ENCODE measurements at regions not wholly inside any gene's neighbourhood (a gene's known extent, or its start where the extent isn't known, plus 50 kb on each side); places are given as distances from the start of the nearest gene placed in this dataset.

DNA sequence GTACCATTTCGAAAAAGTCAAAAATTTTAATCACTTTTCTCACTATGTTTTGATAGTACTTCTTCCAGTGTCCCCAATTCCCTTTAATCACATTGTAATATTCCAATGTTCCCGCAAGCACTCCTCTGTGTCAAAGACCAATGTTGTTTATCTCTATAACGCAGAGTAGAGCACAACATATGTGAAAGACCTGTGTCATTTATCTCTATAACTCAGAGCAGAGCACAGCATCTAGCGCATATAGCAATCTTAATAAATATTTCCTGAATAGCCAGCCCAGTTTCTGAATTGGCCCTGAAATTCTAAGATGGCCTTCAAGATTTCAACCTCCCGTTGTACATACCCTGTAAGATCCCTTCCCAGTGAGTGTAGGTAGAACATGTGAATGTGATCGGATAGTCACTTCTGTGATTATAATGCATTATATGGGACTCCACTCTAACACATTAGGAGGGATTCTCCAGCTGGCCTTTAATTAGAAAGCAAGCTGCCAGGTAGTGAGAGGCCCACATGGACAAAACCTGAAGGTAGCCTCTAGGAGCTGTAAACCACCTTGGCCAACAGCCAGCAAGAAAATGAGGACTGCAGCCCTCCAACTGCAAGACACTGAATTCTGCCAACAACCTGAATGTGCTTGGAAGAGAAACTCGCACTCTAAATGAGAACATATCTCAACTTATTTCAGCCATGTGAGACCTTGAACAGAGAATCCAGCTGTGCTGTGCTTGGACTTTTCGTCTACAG, 238.8 kb upstream of the SYT10 start:
- H3K9me3 ChIP-seq (replicated peaks; ENCODE audit: insufficient read depth, low read length): no peaks in the 10 kb centered on the region
- H3K9ac ChIP-seq (ENCODE audit: low read length): no peak overlapping the region
- no peak overlapping the region for H2AFZ ChIP-seq (ENCODE audit: low read length)
- H3K27ac ChIP-seq (ENCODE audit: low read length): no peak overlapping the region
- H3K79me2 ChIP-seq (ENCODE audit: low read length): no peaks in the 10 kb centered on the region
- no peaks in the 10 kb centered on the region for H3K9me2 ChIP-seq (replicated peaks; ENCODE audit: insufficient read depth, low read length)
- H3K4me1 ChIP-seq (ENCODE audit: low read length): no peaks in the 10 kb centered on the region
- H3K36me3 ChIP-seq (replicated peaks; ENCODE audit: insufficient read depth, low read length): no peaks in the 10 kb centered on the region
- H3K4me2 ChIP-seq (ENCODE audit: low read depth, low read length): no peak overlapping the region
- DNase-seq: no peak
- H3K27me3 ChIP-seq (replicated peaks; ENCODE audit: insufficient read depth, low read length): no peaks in the 10 kb centered on the region
- H3K4me3 ChIP-seq (ENCODE audit: low read length): no peak overlapping the region
- TF ChIP-seq EZH2 (optimal IDR thresholded peaks at IDR 0.05; ENCODE audit: low read depth, low read length): no peak
- no peak for TF ChIP-seq CTCF (IDR thresholded peaks at IDR 0.05; ENCODE audit: low read length)
- no peak for TF ChIP-seq EZH2phosphoT487 (IDR thresholded peaks at IDR 0.05; ENCODE audit: low read length)
- no peaks in the 10 kb centered on the region for H4K20me1 ChIP-seq (ENCODE audit: insufficient read depth, low read length)
- no peaks in the 10 kb centered on the region for H3F3A ChIP-seq (ENCODE audit: insufficient read depth, low read length)

- no peaks in the 10 kb centered on the region for H3F3A ChIP-seq (ENCODE audit: insufficient read depth, low read length)
- no peaks in the 10 kb centered on the region for H3K4me1 ChIP-seq (ENCODE audit: low read length)
- H3K9me3 ChIP-seq (replicated peaks; ENCODE audit: insufficient read depth, low read length): no peaks in the 10 kb centered on the region
- no peak for TF ChIP-seq EZH2phosphoT487 (IDR thresholded peaks at IDR 0.05; ENCODE audit: low read length)
- TF ChIP-seq CTCF (IDR thresholded peaks at IDR 0.05; ENCODE audit: low read length): no peak
- no peak for TF ChIP-seq EZH2 (optimal IDR thresholded peaks at IDR 0.05; ENCODE audit: low read depth, low read length)
- no peak overlapping the region for H2AFZ ChIP-seq (ENCODE audit: low read length)
- H3K4me2 ChIP-seq (ENCODE audit: low read depth, low read length): no peak overlapping the region
- H3K27ac ChIP-seq (ENCODE audit: low read length): no peak overlapping the region
- no peaks in the 10 kb centered on the region for H3K36me3 ChIP-seq (replicated peaks; ENCODE audit: insufficient read depth, low read length)
- no peaks in the 10 kb centered on the region for H3K27me3 ChIP-seq (replicated peaks; ENCODE audit: insufficient read depth, low read length)
- H3K79me2 ChIP-seq (ENCODE audit: low read length): no peaks in the 10 kb centered on the region
- no peak overlapping the region for H3K9ac ChIP-seq (ENCODE audit: low read length)
- H4K20me1 ChIP-seq (ENCODE audit: insufficient read depth, low read length): no peaks in the 10 kb centered on the region
- H3K9me2 ChIP-seq (replicated peaks; ENCODE audit: insufficient read depth, low read length): no peaks in the 10 kb centered on the region
- no peak overlapping the region for H3K4me3 ChIP-seq (ENCODE audit: low read length)
- DNase-seq: no peak
Observed at GRCh38 chr12:33690562-33690961, 250.9 kb upstream of the SYT10 start.

GRCh38 chr12:33703221-33703620, 263.6 kb upstream of the SYT10 start:
- Histone ChIP-seq H3K36me3 (replicated peaks; ENCODE audit: insufficient read depth, low read length) (no peaks in the 10 kb centered on the region), H3K27ac (ENCODE audit: low read length) (no peak overlapping the region), H4K20me1 (ENCODE audit: insufficient read depth, low read length) (no peaks in the 10 kb centered on the region), H3K9me3 (replicated peaks; ENCODE audit: insufficient read depth, low read length) (no peaks in the 10 kb centered on the region), H3K9ac (ENCODE audit: low read length) (no peak overlapping the region), H3K4me2 (ENCODE audit: low read depth, low read length) (no peak overlapping the region), H3K27me3 (replicated peaks; ENCODE audit: insufficient read depth, low read length) (no peaks in the 10 kb centered on the region), H3F3A (ENCODE audit: insufficient read depth, low read length) (no peaks in the 10 kb centered on the region), H2AFZ (ENCODE audit: low read length) (no peak overlapping the region), H3K4me3 (ENCODE audit: low read length) (no peak overlapping the region), H3K79me2 (ENCODE audit: low read length) (no peaks in the 10 kb centered on the region), H3K4me1 (ENCODE audit: low read length) (no peaks in the 10 kb centered on the region), H3K9me2 (replicated peaks; ENCODE audit: insufficient read depth, low read length) (no peaks in the 10 kb centered on the region)
- TF ChIP-seq EZH2phosphoT487 (IDR thresholded peaks at IDR 0.05; ENCODE audit: low read length) (no peak), CTCF (IDR thresholded peaks at IDR 0.05; ENCODE audit: low read length) (no peak), EZH2 (optimal IDR thresholded peaks at IDR 0.05; ENCODE audit: low read depth, low read length) (no peak)
- DNase-seq: no peak
